ENCODE measurements at regions not wholly inside any gene's neighbourhood (a gene's known extent, or its start where the extent isn't known, plus 50 kb on each side); places are given as distances from the start of the nearest gene placed in this dataset.

DNA sequence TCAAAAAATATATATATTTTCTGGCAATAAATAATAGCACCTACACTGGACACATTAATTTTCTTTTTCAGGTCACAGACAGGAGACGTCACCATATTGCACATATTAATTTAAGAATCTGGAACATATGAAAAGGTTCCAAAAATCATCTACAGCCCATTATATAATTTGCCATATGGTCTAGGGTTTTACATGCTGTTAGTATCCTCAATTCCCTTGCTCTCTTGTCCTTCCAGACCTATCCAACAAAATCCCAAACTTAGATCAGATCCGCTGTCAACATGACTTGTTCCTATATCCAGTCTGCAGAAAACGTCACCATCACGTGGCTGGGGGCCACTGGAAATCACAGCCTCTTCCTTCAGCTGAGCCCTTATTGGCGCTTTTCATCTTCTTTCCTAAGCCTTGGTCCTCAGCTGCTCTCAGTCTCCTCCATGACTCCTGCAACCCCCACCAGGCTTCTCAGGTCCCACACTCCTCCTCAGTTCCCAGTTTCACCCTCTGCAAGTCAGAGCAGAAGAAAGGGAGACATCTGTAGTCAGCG is 192.0 kb upstream of the GATB start:
- Histone ChIP-seq H3K27ac (no peak overlapping the region), H3K79me2 (ENCODE audit: insufficient read depth, low read depth) (no peaks in the 10 kb centered on the region), H4K20me1 (ENCODE audit: insufficient read depth) (no peaks in the 10 kb centered on the region), H3K4me1 (ENCODE audit: low read depth, poor library complexity, severe bottlenecking) (no peaks in the 10 kb centered on the region), H3K4me3 (IDR thresholded peaks at IDR 0.05; ENCODE audit: insufficient read depth, low read depth, low read length) (no peak overlapping the region), H3K9ac (no peak overlapping the region), H2AFZ (ENCODE audit: low read depth) (no peak overlapping the region), H3K4me2 (no peak overlapping the region), H3K27me3 (ENCODE audit: insufficient read depth, low read depth) (no peaks in the 10 kb centered on the region), H3K36me3 (ENCODE audit: insufficient read depth) (no peaks in the 10 kb centered on the region)
- TF ChIP-seq, protein P1, sequence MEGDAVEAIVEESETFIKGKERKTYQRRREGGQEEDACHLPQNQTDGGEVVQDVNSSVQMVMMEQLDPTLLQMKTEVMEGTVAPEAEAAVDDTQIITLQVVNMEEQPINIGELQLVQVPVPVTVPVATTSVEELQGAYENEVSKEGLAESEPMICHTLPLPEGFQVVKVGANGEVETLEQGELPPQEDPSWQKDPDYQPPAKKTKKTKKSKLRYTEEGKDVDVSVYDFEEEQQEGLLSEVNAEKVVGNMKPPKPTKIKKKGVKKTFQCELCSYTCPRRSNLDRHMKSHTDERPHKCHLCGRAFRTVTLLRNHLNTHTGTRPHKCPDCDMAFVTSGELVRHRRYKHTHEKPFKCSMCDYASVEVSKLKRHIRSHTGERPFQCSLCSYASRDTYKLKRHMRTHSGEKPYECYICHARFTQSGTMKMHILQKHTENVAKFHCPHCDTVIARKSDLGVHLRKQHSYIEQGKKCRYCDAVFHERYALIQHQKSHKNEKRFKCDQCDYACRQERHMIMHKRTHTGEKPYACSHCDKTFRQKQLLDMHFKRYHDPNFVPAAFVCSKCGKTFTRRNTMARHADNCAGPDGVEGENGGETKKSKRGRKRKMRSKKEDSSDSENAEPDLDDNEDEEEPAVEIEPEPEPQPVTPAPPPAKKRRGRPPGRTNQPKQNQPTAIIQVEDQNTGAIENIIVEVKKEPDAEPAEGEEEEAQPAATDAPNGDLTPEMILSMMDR (conservative IDR thresholded peaks at IDR 0.05; ENCODE audit: low read depth, low read length), result no peak

- Histone ChIP-seq H3K4me2 (no peak overlapping the region), H4K20me1 (ENCODE audit: insufficient read depth) (no peaks in the 10 kb centered on the region), H3K4me3 (IDR thresholded peaks at IDR 0.05; ENCODE audit: insufficient read depth, low read depth, low read length) (no peak overlapping the region), H3K79me2 (ENCODE audit: insufficient read depth, low read depth) (no peaks in the 10 kb centered on the region), H3K27me3 (ENCODE audit: insufficient read depth, low read depth) (no peaks in the 10 kb centered on the region), H3K4me1 (ENCODE audit: low read depth, poor library complexity, severe bottlenecking) (no peaks in the 10 kb centered on the region), H2AFZ (ENCODE audit: low read depth) (no peak overlapping the region), H3K27ac (no peak overlapping the region), H3K9ac (no peak overlapping the region), H3K36me3 (ENCODE audit: insufficient read depth) (no peaks in the 10 kb centered on the region)
- TF ChIP-seq, protein P1 (conservative IDR thresholded peaks at IDR 0.05; ENCODE audit: low read depth, low read length), result no peak
Measured at GRCh38 chr4:151952137-151952536, 191.3 kb upstream of the GATB start.

GRCh38 chr4:151951671-151952050 is 190.9 kb upstream of the GATB start:
- H3K4me2 ChIP-seq, result no peak overlapping the region
- H3K79me2 ChIP-seq (ENCODE audit: insufficient read depth, low read depth), result no peaks in the 10 kb centered on the region
- no peaks in the 10 kb centered on the region for H3K27me3 ChIP-seq (ENCODE audit: insufficient read depth, low read depth)
- no peaks in the 10 kb centered on the region for H3K36me3 ChIP-seq (ENCODE audit: insufficient read depth)
- no peak overlapping the region for H3K4me3 ChIP-seq (IDR thresholded peaks at IDR 0.05; ENCODE audit: insufficient read depth, low read depth, low read length)
- no peaks in the 10 kb centered on the region for H4K20me1 ChIP-seq (ENCODE audit: insufficient read depth)
- TF ChIP-seq, protein P1 (conservative IDR thresholded peaks at IDR 0.05; ENCODE audit: low read depth, low read length), result no peak
- no peak overlapping the region for H3K27ac ChIP-seq
- H3K9ac ChIP-seq, result no peak overlapping the region
- H3K4me1 ChIP-seq (ENCODE audit: low read depth, poor library complexity, severe bottlenecking), result no peaks in the 10 kb centered on the region
- H2AFZ ChIP-seq (ENCODE audit: low read depth), result no peak overlapping the region

DNA sequence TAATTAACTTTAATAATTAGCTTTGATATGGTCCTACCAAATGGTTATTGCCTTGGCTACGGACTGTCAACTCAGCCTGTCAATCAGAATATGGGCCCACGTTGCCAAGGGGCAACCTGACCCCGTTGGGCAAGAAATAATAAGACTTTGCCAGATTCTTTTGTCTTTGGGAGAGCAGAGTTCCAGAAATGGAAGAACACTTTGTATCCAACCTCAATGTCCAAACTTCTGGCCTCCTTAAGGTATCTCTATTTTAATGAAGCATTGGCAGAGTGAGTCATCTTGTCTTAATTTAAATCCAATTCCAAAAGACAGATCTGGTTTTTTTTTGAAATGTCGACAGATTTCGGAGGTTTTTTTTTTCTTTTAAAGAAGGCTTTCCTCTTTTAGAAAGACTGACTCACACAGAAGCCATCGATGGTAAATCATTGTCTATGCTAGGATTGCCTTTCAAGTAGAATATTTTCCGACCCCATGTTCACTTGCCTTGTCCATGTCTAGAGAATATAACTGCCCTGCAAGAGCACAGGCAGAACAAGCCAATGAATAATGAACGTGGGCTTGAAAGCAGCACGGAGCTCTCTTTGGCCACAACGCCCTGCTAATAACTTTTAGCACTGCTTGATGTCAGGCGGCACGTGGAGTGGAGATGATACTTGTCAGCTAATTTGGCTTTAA is 190.3 kb upstream of the GATB start:
- H3K9ac ChIP-seq, result no peak overlapping the region
- H2AFZ ChIP-seq (ENCODE audit: low read depth), result no peak overlapping the region
- no peak overlapping the region for H3K27ac ChIP-seq
- H3K27me3 ChIP-seq (ENCODE audit: insufficient read depth, low read depth), result no peaks in the 10 kb centered on the region
- H4K20me1 ChIP-seq (ENCODE audit: insufficient read depth), result no peaks in the 10 kb centered on the region
- H3K4me3 ChIP-seq (IDR thresholded peaks at IDR 0.05; ENCODE audit: insufficient read depth, low read depth, low read length), result no peak overlapping the region
- H3K4me1 ChIP-seq (ENCODE audit: low read depth, poor library complexity, severe bottlenecking), result no peaks in the 10 kb centered on the region
- no peaks in the 10 kb centered on the region for H3K79me2 ChIP-seq (ENCODE audit: insufficient read depth, low read depth)
- H3K36me3 ChIP-seq (ENCODE audit: insufficient read depth), result no peaks in the 10 kb centered on the region
- TF ChIP-seq, protein P1 (conservative IDR thresholded peaks at IDR 0.05; ENCODE audit: low read depth, low read length), result no peak
- H3K4me2 ChIP-seq, result no peak overlapping the region
